DMS153 treated with DMSO at 0.1 percent for 48 hours (cell line): ENCODE measurements at regions not wholly inside any gene's neighbourhood (a gene's known extent, or its start where the extent isn't known, plus 50 kb on each side); places are given as distances from the start of the nearest gene placed in this dataset.
A peak's percentile ranks its signal among the peaks of the same experiment; 100 is the strongest.

Experiments
- DNase-seq: peaks from one replicate; lab custom pipeline; 2025; ENCODE audit not compliant: unreplicated experiment; lab: John Stamatoyannopoulos, UW

DNA sequence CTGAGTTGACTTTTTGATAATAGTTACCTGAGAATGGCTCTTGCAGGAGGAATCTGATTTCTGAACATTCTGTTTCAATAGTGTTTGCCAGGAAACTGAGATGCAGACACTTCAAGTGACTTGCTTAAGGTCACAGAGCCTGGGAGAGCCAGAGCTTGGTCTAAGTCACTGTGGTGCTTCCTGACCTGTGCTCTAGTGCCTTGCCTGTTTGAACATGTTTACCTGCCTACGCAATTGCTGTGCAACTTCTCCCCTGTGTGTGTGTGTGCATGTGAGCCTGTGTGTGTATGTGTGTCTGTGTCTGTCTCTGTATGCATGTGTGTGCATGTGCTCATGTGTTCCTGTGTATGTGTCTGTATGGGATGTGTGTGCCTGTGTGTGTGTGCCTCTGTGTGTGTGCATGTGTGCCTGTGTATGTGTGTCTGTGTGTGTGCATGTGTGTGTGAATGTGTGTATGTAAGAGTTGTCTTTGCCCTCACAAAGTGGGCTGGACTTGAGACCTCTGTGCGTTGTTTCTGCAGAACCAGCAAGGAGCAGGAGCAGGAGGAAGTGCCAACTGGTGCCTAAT lies 185.8 kb downstream of the GADD45G start:
- no peak for DNase-seq

DNA sequence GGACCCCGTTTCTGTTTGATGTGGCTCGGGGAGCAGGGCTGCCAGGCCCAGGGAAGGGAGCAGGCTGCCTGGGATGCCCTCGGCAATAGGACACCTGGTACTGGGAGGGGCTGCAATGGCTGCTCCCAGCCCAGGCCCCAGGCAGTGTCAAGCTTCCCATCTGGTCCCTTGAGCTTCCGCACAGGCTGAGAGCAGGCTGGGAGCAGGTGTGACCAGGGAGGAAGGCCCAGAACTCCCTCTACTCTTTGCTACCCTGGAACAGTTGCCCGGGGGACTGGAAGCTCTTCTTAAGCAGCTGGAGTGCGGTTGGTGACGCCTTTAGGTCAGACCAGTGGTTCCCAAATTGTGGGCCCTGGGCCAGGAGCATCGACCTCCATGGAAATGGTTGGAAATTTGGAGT lies 186.9 kb downstream of the GADD45G start:
- no peak for DNase-seq

DNA sequence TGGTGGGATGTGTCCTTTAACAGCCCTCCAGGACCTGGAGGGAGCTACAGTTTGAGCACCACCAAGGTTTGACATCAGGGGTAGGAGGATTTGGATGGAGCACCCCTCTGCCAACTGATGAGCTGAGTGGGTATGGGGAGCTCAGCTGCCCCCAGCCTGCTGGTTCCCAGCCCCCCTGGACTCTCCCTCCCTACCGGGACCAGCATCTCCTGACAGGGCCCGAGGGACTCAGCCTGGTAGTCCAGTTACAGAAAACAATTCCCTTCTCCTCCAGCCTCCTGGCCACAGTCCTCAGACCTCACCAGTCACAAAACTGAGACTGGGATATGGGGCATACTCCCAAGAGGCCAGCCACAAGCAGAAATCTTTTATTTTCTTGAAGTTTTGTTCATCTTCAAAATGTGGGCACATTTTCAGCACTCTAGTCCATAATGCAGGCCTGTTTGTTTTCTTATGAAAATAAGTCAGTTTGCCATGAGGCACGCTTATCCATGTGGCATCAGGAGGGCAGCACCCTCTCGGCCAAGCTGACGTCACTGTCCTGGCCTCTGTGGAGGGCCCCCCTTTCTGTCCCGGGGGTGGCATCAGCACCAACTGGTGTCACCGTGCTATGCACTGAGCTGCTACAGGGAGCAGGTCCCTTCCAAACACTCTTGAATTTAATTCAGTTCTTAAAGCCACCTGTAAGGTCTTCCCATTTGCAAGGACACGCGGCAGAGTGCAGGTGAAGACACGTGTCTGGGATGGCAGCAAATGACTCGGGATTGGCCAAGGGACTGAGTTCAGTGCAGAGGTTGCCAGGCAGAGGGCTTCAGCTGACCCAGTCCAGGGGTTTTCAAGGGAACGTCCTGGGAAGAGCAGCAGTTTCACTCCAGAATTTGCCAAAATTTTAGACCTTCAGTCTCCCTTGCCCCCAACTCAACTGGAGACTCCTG lies 187.6 kb downstream of the GADD45G start:
- no peak for DNase-seq

- no peak for DNase-seq
These were observed 188.3 kb downstream of the GADD45G start for GRCh38 chr9:89793124-89793495.

DNA sequence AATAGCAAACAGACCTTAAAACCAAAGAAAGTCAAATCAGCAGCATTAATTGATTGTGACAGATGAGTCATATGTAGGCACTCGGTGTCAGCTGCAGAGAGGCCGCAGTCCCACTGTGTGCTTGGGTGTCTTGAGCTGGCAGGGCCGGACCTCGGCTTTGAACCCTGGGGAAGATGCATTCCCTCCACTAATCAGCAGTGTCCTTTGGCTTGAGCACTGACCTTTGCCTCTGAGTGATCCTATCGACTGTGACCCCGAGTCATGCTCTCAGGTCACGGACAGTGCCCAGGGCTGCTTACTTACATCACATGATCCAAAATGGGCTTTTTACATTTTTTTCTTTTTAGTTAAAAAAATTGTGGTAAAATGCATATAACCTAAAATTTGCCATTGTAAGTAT lies 188.7 kb downstream of the GADD45G start:
- DNase-seq = no peak

- no peak for DNase-seq
These were observed 190.1 kb downstream of the GADD45G start for GRCh38 chr9:89794918-89795317.

GRCh38 chr9:89795538-89796195 lies 190.9 kb downstream of the GADD45G start:
- DNase-seq = peak; percentile 12

DNA sequence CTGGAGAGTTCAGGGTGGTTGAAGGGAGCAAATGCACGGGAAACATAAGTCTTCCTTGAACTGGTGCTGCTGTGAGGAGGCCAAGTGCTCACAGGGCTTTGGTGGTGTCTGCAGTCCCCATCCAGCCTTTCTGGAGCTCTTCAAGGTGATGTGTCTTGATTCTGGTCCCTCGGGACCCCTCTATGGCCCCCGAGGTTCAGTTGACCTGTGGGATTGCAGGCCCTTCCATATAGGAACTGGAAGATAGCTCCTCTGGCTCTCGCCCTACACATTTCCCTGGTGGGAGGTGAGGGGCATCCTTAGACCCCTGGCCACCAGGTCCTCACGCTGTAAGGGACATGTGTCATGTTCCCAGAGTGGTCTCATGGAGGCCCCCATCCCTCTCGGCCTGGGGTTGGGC lies 191.8 kb downstream of the GADD45G start:
- DNase-seq = no peak

- no peak for DNase-seq
These were observed 192.4 kb downstream of the GADD45G start for GRCh38 chr9:89797255-89797654.

- DNase-seq = peak; percentile 66
These were observed 193.2 kb downstream of the GADD45G start for GRCh38 chr9:89797937-89798455.

DNA sequence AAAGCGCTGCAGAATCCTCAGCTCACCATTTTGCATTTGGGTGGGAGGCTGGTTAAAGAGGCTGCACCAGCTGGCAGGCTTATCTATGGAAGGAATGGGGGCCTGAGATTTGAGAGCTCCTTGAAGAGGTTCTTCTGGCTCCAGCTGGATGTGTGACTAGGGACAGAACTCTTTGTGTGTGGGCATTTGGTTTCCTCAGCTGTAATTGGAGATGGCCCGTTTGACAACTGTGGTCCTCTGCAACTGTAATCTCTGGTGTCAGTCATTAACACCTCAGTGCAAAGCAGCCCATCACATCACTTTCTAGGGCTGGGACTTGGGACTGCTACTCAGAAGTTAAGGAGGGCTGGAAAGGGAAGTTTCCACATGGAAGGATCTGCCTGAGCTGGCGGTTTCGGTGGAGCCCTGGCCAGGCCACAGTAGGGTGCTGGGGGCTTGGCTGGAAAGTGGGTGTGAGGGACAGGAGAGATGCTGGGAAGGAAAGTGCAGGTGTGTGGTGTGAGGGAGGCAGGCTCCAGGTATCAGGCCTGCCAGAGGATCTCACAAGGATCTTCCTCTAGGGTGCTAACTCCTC lies 193.8 kb downstream of the GADD45G start:
- no peak for DNase-seq

- no peak for DNase-seq
These were observed 194.4 kb downstream of the GADD45G start for GRCh38 chr9:89799221-89799620.

DNA sequence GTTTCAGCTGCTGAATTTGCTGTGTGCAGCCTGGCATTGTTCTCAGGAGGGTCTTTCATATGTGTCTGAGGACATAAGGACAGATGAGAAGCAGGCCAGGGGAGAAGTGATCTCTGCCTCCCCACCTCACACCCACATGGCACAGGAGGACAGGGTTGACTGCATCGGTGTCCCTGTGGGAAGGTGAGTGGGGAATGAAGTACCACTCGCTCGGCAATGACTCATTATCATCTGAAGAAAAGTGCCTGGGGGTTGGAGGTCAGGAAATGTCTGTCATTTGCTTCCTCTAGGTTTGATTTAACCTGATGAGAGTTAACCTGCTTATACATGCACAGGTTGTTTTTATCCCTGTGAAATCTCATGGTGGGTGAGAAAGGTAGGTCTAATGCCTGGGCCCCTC lies 195.0 kb downstream of the GADD45G start:
- DNase-seq = no peak

- DNase-seq = no peak
These were observed 196.5 kb downstream of the GADD45G start for GRCh38 chr9:89801341-89801740.

DNA sequence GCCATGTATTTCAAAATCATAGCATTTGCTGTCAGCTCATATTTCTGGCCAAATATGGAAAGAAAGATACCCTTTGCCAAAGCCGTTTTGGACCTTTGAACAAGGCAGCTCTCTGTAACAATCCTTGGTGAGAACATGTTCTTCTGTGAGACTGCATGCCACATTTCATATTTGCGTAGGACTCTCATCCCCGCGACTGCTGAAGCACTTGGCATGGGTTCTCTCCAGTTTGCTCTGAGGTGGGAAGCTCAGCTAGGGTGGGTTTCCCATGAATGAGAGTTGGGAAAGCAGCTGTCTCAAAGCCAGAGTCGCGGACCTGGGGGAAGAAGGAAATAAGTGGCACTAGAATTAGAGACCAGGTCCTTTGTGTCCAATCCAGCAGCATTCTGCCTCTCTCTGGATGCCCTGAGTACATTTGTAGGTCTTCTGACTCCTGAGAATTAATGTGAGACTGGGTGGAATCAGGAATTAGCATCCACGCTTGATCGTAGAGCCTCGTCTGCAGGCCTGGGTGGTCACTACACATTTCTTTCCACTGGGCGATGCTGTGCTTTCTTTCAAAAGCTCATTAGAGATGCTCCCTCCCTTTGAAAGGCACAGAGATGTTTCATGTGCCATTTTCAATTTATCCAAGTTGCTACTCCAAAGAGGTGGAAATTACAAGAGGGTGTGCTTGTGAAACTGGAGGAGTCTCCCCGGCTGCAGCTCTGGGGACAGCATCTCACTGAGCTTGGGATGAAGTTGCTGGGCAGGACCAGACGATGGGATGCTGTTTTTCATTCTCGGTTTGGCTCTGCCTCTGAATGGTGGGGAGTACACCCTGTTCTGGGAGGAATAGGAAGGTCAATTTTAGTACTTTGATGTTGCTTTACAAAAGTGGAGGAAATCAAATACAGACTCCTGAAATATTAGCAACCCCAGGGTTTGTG lies 197.2 kb downstream of the GADD45G start:
- DNase-seq = no peak

DNA sequence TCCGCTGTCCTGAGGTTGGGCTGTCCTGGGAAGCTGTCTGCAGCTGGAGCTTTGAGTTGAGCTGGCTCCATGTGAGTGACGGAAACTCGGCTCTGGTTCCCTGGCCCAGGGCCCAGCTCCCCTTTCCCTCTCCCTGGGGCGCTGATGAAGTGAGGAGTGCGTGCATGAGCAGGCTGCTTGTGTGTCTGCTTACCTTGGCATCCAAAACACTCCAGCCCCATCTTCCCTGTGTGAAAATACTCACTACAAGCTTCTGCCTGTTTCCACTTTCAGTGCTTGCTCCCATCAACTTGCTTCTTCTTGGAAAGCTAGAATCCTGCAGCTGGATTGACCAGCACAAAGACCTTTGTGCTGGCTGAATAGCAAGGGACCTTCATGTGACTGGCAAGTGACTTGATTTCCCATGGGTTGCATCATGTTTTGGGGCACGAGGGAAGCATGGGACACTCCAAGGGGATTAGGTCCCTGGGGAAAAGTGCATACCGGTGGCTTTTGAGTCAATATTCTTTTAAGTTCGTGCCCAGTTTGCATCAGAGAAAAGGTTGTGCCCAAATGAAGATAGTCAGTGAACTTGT lies 198.1 kb downstream of the GADD45G start:
- DNase-seq = no peak

DNA sequence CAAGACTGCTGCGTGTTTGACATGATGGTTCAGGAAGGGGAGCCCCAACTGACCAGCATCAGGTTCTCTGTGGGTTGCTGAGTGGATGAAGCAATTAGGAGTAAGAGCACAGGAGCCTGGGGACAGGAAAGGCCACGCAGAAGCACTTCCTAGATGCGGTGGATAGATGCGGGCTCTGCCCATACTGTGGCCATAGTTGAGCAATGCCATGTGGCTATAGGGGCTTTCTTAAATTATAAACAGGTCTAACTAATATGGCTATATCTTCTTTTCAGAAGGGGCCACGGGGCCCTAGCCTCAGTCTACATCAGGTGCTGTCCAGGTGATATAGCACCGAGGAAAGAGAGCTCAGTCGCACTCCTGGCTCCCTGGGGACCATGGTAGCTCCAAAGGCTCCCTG lies 198.6 kb downstream of the GADD45G start:
- no peak for DNase-seq

DNA sequence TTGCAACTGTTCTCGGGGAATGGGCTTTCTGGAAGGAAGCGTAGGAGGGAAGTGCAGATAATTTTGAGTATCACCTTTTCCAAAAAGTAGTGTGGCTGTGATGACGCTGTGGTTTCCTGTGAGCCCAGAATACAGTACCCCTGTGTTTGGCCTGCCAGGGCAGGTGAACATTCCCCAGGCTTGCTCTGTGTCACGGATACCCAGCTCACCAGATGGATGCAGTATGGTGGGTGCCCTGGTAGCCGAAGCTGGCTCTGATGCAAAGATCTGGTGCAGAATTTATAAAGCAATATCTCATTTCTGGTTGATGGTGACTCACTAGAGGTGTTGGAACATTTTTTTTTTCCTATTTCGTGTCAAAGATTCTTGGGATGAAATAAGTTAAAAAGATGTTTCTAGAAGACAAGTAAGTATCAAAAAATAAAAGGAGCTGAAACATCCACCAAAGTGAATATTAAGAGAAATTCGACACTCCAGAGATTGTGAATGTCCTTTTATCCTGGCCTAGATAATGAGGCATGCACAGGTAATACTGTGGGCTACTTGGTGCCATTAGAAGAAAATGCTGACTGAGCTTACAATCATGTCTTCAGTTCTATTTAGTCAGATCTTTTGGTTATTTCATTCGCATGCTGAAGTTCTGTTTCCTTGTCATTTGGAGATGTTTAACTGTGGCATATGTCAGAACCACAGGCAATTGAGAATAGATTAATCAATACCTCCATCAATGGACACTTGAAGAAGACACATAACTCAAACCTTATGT lies 200.1 kb downstream of the GADD45G start:
- no peak for DNase-seq

DNA sequence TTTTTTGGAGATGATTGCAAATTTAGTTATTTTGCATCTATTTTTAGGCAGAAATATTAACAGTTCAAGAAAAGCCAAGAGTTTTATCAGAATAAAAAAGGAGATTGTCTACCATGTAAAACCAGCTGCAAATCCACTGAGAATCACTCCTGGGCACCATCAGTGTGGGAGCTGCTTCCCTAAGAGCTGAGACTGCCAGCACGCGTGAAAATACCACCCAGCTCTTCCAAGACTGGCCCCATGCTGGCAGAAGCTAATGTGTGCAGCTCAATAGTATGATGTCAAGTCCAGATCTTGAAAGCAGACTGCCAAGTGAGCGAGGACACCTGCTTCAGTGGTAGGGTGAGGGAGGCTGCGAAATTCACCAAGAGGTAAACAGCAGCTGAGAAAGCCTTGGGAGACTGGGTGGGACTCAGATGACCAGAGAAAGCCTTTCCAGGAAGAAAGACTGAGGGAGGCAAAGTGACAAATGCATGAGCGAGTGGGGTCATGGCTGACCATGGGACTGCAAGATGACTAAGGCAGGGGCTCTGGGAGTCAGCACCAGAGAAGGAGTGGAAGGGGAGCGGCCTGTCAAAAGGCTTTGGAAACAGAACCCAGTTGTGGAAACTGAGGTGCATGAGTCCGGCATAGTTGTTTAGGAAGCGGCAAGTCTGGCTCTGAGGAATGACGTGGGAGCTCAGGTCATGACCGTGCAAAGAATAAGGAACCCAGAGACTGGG lies 200.9 kb downstream of the GADD45G start:
- DNase-seq = no peak
